ENCODE measurements at regions not wholly inside any gene's neighbourhood (a gene's known extent, or its start where the extent isn't known, plus 50 kb on each side); places are given as distances from the start of the nearest gene placed in this dataset.

GRCh38 chr1:18537386-18538306 lies 56.9 kb downstream of the KLHDC7A start:
- no peaks in the 10 kb centered on the region for H3K79me2 ChIP-seq (ENCODE audit: insufficient read depth, low read length)
- TF ChIP-seq EZH2phosphoT487 (IDR thresholded peaks at IDR 0.05; ENCODE audit: borderline replicate concordance) (no peak), ATF3 (IDR thresholded peaks at IDR 0.05) (no peak), YY1 (IDR thresholded peaks at IDR 0.05; ENCODE audit: extremely low read depth, insufficient replicate concordance, low read depth, low read length) (no peak), SIN3A (IDR thresholded peaks at IDR 0.05; ENCODE audit: low read depth) (no peak), SP1 (IDR thresholded peaks at IDR 0.05; ENCODE audit: low read depth) (no peak)
- TF ChIP-seq, protein P1, sequence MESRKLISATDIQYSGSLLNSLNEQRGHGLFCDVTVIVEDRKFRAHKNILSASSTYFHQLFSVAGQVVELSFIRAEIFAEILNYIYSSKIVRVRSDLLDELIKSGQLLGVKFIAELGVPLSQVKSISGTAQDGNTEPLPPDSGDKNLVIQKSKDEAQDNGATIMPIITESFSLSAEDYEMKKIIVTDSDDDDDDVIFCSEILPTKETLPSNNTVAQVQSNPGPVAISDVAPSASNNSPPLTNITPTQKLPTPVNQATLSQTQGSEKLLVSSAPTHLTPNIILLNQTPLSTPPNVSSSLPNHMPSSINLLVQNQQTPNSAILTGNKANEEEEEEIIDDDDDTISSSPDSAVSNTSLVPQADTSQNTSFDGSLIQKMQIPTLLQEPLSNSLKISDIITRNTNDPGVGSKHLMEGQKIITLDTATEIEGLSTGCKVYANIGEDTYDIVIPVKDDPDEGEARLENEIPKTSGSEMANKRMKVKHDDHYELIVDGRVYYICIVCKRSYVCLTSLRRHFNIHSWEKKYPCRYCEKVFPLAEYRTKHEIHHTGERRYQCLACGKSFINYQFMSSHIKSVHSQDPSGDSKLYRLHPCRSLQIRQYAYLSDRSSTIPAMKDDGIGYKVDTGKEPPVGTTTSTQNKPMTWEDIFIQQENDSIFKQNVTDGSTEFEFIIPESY (IDR thresholded peaks at IDR 0.05; ENCODE audit: extremely low read depth, insufficient replicate concordance, low read length) = no peak
- TF ChIP-seq, protein P2, sequence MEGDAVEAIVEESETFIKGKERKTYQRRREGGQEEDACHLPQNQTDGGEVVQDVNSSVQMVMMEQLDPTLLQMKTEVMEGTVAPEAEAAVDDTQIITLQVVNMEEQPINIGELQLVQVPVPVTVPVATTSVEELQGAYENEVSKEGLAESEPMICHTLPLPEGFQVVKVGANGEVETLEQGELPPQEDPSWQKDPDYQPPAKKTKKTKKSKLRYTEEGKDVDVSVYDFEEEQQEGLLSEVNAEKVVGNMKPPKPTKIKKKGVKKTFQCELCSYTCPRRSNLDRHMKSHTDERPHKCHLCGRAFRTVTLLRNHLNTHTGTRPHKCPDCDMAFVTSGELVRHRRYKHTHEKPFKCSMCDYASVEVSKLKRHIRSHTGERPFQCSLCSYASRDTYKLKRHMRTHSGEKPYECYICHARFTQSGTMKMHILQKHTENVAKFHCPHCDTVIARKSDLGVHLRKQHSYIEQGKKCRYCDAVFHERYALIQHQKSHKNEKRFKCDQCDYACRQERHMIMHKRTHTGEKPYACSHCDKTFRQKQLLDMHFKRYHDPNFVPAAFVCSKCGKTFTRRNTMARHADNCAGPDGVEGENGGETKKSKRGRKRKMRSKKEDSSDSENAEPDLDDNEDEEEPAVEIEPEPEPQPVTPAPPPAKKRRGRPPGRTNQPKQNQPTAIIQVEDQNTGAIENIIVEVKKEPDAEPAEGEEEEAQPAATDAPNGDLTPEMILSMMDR (IDR thresholded peaks at IDR 0.05 in 2 of 3, conservative IDR thresholded peaks at IDR 0.05 in 1 of 3; ENCODE audit: borderline replicate concordance in 1 of 3, insufficient read depth in 1 of 3, low read depth in 2 of 3, low read length in 2 of 3) = no peak
- TF ChIP-seq, protein P3, sequence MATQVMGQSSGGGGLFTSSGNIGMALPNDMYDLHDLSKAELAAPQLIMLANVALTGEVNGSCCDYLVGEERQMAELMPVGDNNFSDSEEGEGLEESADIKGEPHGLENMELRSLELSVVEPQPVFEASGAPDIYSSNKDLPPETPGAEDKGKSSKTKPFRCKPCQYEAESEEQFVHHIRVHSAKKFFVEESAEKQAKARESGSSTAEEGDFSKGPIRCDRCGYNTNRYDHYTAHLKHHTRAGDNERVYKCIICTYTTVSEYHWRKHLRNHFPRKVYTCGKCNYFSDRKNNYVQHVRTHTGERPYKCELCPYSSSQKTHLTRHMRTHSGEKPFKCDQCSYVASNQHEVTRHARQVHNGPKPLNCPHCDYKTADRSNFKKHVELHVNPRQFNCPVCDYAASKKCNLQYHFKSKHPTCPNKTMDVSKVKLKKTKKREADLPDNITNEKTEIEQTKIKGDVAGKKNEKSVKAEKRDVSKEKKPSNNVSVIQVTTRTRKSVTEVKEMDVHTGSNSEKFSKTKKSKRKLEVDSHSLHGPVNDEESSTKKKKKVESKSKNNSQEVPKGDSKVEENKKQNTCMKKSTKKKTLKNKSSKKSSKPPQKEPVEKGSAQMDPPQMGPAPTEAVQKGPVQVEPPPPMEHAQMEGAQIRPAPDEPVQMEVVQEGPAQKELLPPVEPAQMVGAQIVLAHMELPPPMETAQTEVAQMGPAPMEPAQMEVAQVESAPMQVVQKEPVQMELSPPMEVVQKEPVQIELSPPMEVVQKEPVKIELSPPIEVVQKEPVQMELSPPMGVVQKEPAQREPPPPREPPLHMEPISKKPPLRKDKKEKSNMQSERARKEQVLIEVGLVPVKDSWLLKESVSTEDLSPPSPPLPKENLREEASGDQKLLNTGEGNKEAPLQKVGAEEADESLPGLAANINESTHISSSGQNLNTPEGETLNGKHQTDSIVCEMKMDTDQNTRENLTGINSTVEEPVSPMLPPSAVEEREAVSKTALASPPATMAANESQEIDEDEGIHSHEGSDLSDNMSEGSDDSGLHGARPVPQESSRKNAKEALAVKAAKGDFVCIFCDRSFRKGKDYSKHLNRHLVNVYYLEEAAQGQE (IDR thresholded peaks at IDR 0.05; ENCODE audit: low read depth) = no peak
- H3K4me2 ChIP-seq (ENCODE audit: low read length) = no peak overlapping the region
- no peaks in the 10 kb centered on the region for H3K36me3 ChIP-seq (ENCODE audit: control insufficient read depth in 1 of 2, insufficient read depth in 2 of 2, low read length in 2 of 2)
- no peak overlapping the region for H2AFZ ChIP-seq (ENCODE audit: low read depth, low read length, poor library complexity, severe bottlenecking)
- no peak overlapping the region for H3K27ac ChIP-seq (ENCODE audit: low read depth, low read length)
- H3K4me1 ChIP-seq (ENCODE audit: control insufficient read depth in 1 of 2, insufficient read depth in 2 of 2, low read length in 2 of 2) = peaks cover 2 to 4% of the 10 kb centered on the region in 2 experiments; a peak in 2 of 4 replicates
- H3K27me3 ChIP-seq (ENCODE audit: insufficient read depth, low read length) = peaks cover 50% of the 10 kb centered on the region
- DNase-seq (ENCODE audit: low read depth, low spot score) (no peak), ATAC-seq (no peak)
- ChIA-PET POLR2A (no interaction called here), RAD21 (ENCODE audit: low non-redundant PET in 1 of 2, low total read pairs in 2 of 2, uncharacterized antibody in 2 of 2, unreplicated experiment in 2 of 2) (no interaction called here), CTCF (interaction anchor here (0.8 to 1.2 kb wide), 2 partner anchors 19 to 38 kb away, joined by 3 to 5 read pairs (median 4); no protein-coding TSS in a partner anchor)
- no peaks in the 10 kb centered on the region for H3K9me3 ChIP-seq (ENCODE audit: control insufficient read depth in 1 of 2, insufficient read depth in 1 of 2, low read depth in 1 of 2, low read length in 2 of 2)
- intact Hi-C loops (cut with micrococcal nuclease) = no loop called here
- H3K9ac ChIP-seq (ENCODE audit: low read length) = no peak overlapping the region
- no peaks in the 10 kb centered on the region for H3K9me2 ChIP-seq (ENCODE audit: insufficient read depth)
- H3K4me3 ChIP-seq (replicated peaks in 1 of 2; ENCODE audit: low read depth in 1 of 2, low read length in 2 of 2) = no peak overlapping the region
- BruUV-seq (replicated peaks) = no TSS peak
- H4K20me1 ChIP-seq (ENCODE audit: insufficient read depth) = no peaks in the 10 kb centered on the region

Measured in HCT116 (cell line).